GM19463 (cell line): ENCODE measurements at regions not wholly inside any gene's neighbourhood (a gene's known extent, or its start where the extent isn't known, plus 50 kb on each side); places are given as distances from the start of the nearest gene placed in this dataset.
"Not testable (repeated sequence)": the region's sequence is repeated elsewhere in the genome, so short reads cannot be mapped to it uniquely, and the experiment has no call there.

Experiments
- ATAC-seq: cut with Tn5 transposase; IDR thresholded peaks from one replicate; pipeline ENCODE4 v1.9.1; 2021; ENCODE audit warnings: mild to moderate bottlenecking, moderate library complexity; ENCODE audit not compliant: unreplicated experiment

- no peak for ATAC-seq
These were observed 223.1 kb downstream of the RNF144A start for GRCh38 chr2:7140306-7140705.

GRCh38 chr2:7145707-7146106 lies 228.5 kb downstream of the RNF144A start:
- ATAC-seq: no peak

GRCh38 chr2:7146151-7146550 lies 228.9 kb downstream of the RNF144A start:
- no peak for ATAC-seq

- no peak for ATAC-seq
These were observed 237.4 kb downstream of the RNF144A start for GRCh38 chr2:7154656-7155055.

- ATAC-seq: no peak
These were observed 244.3 kb downstream of the RNF144A start for GRCh38 chr2:7161501-7161900.

DNA sequence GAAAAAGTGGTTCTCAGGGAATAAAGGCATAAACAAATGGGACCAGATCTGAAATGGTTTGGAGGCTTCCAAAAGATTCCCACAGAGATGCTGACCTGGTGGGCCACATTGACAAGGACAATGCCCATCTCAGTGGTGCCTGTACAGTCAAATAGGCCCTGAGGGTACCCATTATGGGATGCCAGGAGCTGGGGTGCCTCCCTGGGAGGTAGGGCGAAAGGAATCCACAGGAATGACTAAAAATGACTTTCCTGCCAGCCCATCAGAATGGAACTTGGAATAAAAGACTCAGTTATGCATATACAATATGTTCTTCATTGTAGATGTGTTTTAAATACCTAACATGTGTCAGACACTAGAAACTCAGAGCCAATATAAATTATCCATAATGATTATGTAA lies 248.5 kb downstream of the RNF144A start:
- no peak for ATAC-seq

DNA sequence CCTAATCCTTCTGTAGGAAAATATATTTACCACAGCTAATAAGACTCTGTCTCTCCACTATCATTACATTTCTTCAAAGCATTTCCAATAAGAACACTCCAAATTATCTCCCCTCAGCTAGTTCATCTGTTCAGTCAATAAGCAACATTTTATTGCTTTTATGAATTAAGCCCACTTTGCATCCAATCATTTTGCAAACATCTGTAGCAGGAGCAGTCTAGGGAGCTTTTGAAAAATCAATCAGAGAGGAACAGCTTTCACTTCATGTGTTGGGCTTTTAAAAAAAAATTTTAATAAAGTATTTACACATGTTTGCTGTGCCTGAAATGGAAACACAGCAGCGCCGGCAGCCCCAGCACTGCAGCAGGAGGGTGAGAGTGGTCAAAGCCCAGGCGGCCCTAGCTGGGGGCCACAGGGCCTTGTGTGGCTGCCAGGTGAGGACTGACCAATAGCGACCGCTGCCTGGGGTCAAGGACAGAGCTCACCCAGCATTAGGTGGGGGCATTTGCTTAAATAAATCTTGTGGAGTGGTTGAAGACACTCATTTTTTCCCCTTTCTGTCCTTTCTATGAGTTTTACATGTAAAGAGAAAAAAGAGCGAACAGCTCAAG lies 250.7 kb downstream of the RNF144A start:
- ATAC-seq: no peak

DNA sequence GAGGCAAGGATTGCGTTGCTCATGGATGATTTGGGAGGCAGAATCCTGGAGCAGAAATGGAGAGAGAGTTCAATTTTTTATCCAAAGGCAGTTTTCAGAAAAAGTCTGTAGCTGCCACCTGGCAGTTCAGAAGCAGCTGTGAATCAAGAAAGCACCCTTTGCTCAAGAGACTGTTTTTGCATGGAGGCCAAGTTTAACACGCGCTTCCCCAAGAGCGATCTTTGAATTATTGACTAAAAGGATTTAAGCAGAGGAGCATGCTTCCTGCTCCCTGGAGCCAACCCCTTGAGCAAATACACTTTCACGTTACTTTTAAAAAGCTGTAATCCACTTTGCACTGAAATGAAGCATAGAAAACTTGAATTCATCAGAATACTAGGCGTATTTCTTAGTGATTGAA lies 252.4 kb downstream of the RNF144A start:
- no peak for ATAC-seq

DNA sequence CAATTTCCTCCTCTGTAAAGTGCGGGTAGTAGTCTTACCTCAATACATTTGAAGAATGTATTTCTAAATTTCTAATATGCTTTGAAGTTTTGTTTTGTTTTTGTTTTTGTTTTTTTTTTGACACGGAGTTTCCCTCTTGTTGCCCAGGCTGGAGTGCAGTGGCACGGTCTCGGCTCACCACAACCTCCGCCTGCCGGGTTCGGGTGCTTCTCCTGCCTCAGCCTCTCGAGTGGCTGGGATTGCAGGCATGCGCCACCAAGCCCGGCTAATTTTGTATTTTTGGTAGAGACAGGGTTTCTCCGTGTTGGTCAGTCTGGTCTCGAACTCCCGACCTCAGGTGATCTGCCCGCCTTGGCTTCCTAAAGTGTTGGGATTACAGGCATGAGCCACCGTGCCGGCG lies 261.8 kb downstream of the RNF144A start:
- ATAC-seq: not testable (repeated sequence)

DNA sequence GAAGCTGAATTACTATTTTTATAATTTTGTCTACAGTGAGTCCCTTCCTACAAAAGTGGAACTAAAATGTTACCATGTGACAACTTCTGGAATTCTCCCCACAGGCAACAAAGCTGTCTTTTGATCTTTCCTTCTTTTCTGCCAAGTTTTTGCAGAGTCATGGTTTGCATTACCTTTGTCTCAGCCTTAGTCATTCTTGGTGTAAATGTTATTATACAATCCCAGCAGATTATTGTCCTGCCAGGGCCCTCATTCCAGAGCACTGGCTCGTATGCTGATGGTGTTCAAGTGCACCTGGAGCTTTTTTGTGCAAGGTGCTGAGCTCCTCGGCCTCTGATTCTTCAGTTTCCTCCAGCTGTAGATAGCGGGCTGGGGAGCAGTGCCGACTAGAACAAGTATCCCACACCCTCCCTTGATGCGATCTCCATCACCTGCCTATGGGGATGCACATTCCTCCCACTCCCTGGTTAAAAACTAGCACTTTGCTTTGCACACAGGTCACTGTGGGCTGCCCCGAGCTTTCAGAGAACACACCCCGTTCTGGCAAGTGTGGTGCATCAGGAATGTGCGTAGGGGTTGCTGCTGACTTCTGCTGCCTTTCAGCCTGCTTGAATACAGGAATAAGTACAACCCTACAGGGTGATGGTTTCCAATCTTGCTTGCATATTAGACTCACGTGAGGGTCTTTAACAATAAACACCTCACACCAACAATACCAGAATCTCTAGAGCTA lies 263.6 kb downstream of the RNF144A start:
- ATAC-seq: no peak

GRCh38 chr2:7182525-7182924 lies 265.3 kb downstream of the RNF144A start:
- ATAC-seq: no peak

GRCh38 chr2:7189106-7189505 lies 271.9 kb downstream of the RNF144A start:
- ATAC-seq: no peak

GRCh38 chr2:7190587-7191324 lies 273.5 kb downstream of the RNF144A start:
- no peak for ATAC-seq

- no peak for ATAC-seq
These were observed 274.7 kb downstream of the RNF144A start for GRCh38 chr2:7191932-7192331.

DNA sequence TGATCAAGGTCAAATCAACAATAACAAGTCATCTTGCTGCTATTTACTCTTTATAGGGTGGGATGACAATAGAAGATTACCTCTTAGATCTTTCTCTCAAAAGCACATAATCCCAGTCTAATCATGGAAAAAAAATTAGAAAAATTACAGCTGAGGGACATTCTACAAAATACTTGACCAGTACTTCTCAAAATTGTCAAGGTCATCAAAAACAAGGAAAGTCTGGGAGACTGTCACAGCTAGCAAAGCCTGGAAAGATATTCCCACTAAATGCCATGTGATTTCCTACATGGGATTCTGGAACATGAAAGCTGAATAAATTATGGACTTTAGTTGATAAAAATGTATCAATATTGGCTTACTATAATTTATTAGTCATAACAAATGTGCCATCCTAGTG lies 276.2 kb downstream of the RNF144A start:
- ATAC-seq: no peak

GRCh38 chr2:7194950-7195349 lies 277.7 kb downstream of the RNF144A start:
- ATAC-seq: no peak

DNA sequence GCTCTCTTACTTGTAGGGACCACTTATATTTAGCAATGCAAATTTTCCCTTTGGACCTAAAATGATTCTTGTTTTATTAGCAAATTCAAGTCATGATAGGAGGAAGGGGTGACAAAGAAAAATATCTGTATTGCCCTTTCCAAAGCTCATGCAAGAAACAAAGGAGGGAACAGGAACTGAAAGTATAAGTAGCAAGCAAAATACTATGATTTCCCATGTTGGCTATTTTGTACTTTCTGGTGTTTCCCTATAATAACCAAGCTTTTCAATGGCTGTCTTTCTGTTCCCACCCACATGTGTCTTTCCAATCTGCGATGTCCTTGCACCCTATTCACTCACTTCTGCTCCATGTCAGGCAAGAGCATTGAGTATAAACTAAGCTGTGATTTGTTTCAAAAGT lies 279.7 kb downstream of the RNF144A start:
- no peak for ATAC-seq

DNA sequence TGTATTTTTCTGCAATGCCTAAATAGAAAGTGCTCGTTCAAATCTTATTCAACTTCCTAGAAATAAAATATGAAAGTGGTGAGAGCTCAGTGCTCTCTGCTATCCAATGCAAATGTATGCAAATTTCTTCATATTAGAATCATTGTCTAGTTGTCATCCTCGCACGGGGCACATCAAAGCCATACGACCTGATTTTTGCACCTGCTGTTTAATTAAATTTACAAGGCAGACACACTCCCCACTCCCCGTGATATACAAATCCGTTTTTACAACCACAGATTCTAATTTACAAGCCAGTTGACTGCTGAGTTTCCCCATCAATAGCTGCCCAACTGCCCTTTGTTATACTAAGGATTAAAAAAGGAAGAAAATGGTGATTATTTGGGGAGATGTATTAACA lies 284.6 kb downstream of the RNF144A start:
- ATAC-seq: no peak

- ATAC-seq: no peak
These were observed 285.9 kb downstream of the RNF144A start for GRCh38 chr2:7203056-7203467.

GRCh38 chr2:7205151-7205830 lies 288.1 kb downstream of the RNF144A start:
- no peak for ATAC-seq

- no peak for ATAC-seq
These were observed 289.0 kb downstream of the RNF144A start for GRCh38 chr2:7206111-7206810.
